SK-MEL-5 (cell line): ENCODE measurements at regions not wholly inside any gene's neighbourhood (a gene's known extent, or its start where the extent isn't known, plus 50 kb on each side); places are given as distances from the start of the nearest gene placed in this dataset.
"Not testable (repeated sequence)": the region's sequence is repeated elsewhere in the genome, so short reads cannot be mapped to it uniquely, and the experiment has no call there.

ENCODE experiments used
- DNase-seq: peaks from one replicate; pipeline ENCODE4 v3.0.0-alpha.2; 2016; ENCODE audit warnings: low read depth, low spot score
- in situ Hi-C: cut with HindIII; loops from 2 replicates; pipeline ENCODE4 v1.10.0; 2016; ENCODE audit warnings: low sequenced_read_pairs, high pct_unique_total_duplicates, low pct_unique_long_range_greater_than_20kb
- small RNA-seq, 2 experiments: library from RNA; depleted of rRNA; stranded (forward); fragments of <200 nt; gene quantifications; one replicate each; pipeline ENCODE3, GENCODE V24; 2014

- in situ Hi-C loops, result no loop called here
These were observed 503.0 kb upstream of the CPXCR1 start for GRCh38 chrX:88244066-88244465.

GRCh38 chrX:88284844-88285243 is 462.2 kb upstream of the CPXCR1 start:
- no peak for DNase-seq
- in situ Hi-C loops, result no loop called here

More at GRCh38 chrX:88244066-88244465, 503.0 kb upstream of the CPXCR1 start:
- DNase-seq, result no peak

- in situ Hi-C loops, DNase-seq: not testable (repeated sequence)
These were observed 433.1 kb upstream of the CPXCR1 start for GRCh38 chrX:88313972-88314371.

DNA sequence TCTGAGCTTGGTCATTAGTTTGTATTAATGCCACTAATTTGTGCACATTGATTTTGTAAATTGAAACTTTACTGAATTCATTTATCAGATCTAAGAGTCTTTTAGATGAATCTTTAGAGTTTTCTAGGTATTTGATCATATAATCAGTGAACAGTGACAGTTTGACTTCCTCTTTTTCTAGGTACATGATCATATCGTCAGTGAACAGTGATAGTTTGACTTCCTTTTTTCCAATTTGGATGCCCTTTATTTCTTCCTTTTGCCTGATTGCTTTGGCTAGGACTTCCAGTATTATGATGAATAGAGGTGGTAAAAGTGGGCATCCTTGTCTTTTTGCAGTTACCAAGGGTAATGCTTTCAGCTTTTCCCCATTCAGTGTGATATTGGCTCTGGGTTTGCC is 421.4 kb upstream of the CPXCR1 start:
- in situ Hi-C loops, result no loop called here
- no peak for DNase-seq

DNA sequence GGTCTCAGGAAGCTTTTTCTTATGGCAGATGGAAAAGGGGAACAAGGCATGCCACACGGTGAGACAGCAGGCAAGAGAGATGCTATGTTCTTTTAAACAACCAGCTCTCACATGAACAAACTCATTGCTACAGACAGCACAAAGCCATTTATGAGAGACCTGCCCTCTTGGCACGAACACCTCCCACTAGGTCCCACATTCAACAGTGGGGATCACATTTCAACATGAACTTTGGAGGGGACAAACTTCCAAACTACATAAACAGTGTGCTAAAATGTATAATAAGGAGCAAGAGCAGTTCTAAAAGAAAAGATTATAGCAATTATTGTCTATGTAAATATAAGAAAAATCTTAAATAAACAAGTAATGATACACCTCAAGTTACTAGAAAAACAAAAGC is 391.8 kb upstream of the CPXCR1 start:
- in situ Hi-C loops, result no loop called here
- DNase-seq, result no peak

GRCh38 chrX:88366314-88366713 is 380.7 kb upstream of the CPXCR1 start:
- DNase-seq, result no peak
- in situ Hi-C loops, result no loop called here

GRCh38 chrX:88378406-88378805 is 368.6 kb upstream of the CPXCR1 start:
- in situ Hi-C loops, result no loop called here
- DNase-seq, result no peak

GRCh38 chrX:88397551-88397950 is 349.5 kb upstream of the CPXCR1 start:
- peak; percentile 2 for DNase-seq

GRCh38 chrX:88416002-88416401 is 331.0 kb upstream of the CPXCR1 start:
- in situ Hi-C loops, result no loop called here

More at GRCh38 chrX:88397551-88397950, 349.5 kb upstream of the CPXCR1 start:
- in situ Hi-C loops, result no loop called here

GRCh38 chrX:88416965-88417364 is 330.1 kb upstream of the CPXCR1 start:
- no peak for DNase-seq

More at GRCh38 chrX:88416002-88416401, 331.0 kb upstream of the CPXCR1 start:
- DNase-seq, result no peak

DNA sequence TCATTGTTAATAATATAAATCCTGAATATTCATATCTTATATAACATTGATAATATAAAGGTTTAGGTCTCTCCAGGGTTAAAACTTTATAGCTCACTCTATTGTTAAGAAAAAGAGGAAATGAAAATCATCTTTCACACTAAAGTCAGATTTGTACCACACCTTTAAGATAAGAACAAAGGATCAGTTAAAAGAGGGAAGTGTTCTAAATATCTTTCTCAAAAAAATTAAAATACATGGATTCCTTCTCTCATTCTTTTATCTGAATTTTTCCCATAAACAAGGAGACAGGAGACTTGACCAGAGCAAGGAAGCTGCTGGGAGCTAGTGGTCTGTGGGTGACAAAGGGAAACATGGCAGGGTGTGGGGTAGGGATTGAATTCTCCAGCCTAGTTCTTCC is 323.0 kb upstream of the CPXCR1 start:
- in situ Hi-C loops, result no loop called here
- DNase-seq, result no peak

More at GRCh38 chrX:88416965-88417364, 330.1 kb upstream of the CPXCR1 start:
- in situ Hi-C loops, result no loop called here

DNA sequence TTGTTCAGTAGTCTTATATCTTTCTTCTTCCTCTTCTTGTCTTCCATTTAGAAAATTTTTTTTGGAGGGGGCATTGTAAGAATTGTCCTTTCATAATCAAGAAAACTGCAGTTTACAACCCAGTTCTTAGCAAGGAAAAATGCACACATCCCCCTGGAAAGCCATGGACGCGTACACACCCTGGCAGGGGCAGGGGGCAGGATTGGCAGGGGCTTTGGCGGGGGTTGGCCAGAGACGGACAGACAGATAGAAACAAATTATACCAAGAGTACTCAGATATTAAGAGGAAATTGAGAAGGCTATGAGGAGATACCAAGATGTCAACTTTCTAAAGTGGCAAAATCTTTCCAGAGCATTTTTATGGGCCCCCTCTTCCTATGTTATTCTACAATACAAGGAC is 322.5 kb upstream of the CPXCR1 start:
- in situ Hi-C loops, result no loop called here
- DNase-seq, result no peak

- in situ Hi-C loops, result no loop called here
- peak; percentile 52 for DNase-seq
These were observed 321.3 kb upstream of the CPXCR1 start for GRCh38 chrX:88425739-88426138.

- no peak for DNase-seq
- in situ Hi-C loops, result no loop called here
These were observed 309.5 kb upstream of the CPXCR1 start for GRCh38 chrX:88437563-88437962.

DNA sequence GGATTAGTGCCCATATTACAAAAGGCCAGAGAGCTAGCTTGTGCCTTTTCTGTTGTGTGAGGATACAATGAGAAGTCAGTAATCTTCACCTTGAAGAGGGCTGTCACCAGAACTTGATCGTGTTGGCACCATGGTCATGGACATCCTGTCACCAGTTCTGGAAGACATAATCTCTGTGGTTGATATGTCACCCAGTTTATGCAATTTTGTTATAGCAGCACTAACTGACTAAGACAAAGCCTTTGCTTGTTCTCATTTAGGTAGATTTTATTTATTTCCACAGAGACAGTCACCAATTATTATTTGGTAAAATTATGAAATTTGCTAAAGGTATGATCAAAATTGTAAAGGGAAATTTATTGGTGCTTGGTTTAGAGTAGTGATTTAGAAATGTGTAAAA is 308.8 kb upstream of the CPXCR1 start:
- in situ Hi-C loops, result no loop called here
- DNase-seq, result no peak

- in situ Hi-C loops, result no loop called here
- DNase-seq, result no peak
These were observed 307.1 kb upstream of the CPXCR1 start for GRCh38 chrX:88439935-88440334.

Small RNA genes in the stretch of these regions (small RNA-seq; reads per million reads assigned to genes)
- gene AL929325.1 (0 reads per million in 2 experiments), gene RF01225 (0 reads per million in 2 experiments)
